Amniotic epithelial cell (primary cell): ENCODE measurements at regions not wholly inside any gene's neighbourhood (a gene's known extent, or its start where the extent isn't known, plus 50 kb on each side); places are given as distances from the start of the nearest gene placed in this dataset.
A peak's percentile ranks its signal among the peaks of the same experiment; 100 is the strongest.
"Not testable (repeated sequence)": the region's sequence is repeated elsewhere in the genome, so short reads cannot be mapped to it uniquely, and the experiment has no call there.

Experiments
- DNase-seq: peaks from one replicate; pipeline ENCODE4 v3.0.0-alpha.2; 2010; ENCODE audit warnings: low read depth

- no peak for DNase-seq
Measured at GRCh38 chr10:117457932-117458331, 82.7 kb upstream of the PDZD8 start.

- DNase-seq, result no peak
Measured at GRCh38 chr10:117457071-117457810, 82.0 kb upstream of the PDZD8 start.

GRCh38 chr10:117455346-117455745, 80.1 kb upstream of the PDZD8 start:
- no peak for DNase-seq

GRCh38 chr10:117454502-117454901, 79.3 kb upstream of the PDZD8 start:
- DNase-seq, result peak; percentile 29

GRCh38 chr10:117453484-117453883, 78.2 kb upstream of the PDZD8 start:
- not testable (repeated sequence) for DNase-seq

- DNase-seq, result no peak
Measured at GRCh38 chr10:117450940-117451339, 75.7 kb upstream of the PDZD8 start.

- no peak for DNase-seq
Measured at GRCh38 chr10:117449636-117450035, 74.4 kb upstream of the PDZD8 start.

- DNase-seq, result no peak
Measured at GRCh38 chr10:117448802-117449201, 73.6 kb upstream of the PDZD8 start.

GRCh38 chr10:117445992-117446391, 70.8 kb upstream of the PDZD8 start:
- DNase-seq, result no peak

GRCh38 chr10:117444497-117445040, 69.3 kb upstream of the PDZD8 start:
- no peak for DNase-seq

- no peak for DNase-seq
Measured at GRCh38 chr10:117443686-117444041, 68.4 kb upstream of the PDZD8 start.

- peak; percentile 43 for DNase-seq
Measured at GRCh38 chr10:117442944-117443685, 67.9 kb upstream of the PDZD8 start.

GRCh38 chr10:117442521-117442920, 67.3 kb upstream of the PDZD8 start:
- DNase-seq, result no peak

- DNase-seq, result peak; percentile 68
Measured at GRCh38 chr10:117441812-117442443, 66.7 kb upstream of the PDZD8 start.

- no peak for DNase-seq
Measured at GRCh38 chr10:117441361-117441760, 66.1 kb upstream of the PDZD8 start.

- peak; percentile 68 for DNase-seq
Measured at GRCh38 chr10:117439243-117439912, 64.1 kb upstream of the PDZD8 start.

GRCh38 chr10:117432866-117433265, 57.6 kb upstream of the PDZD8 start:
- no peak for DNase-seq

- no peak for DNase-seq
Measured at GRCh38 chr10:117431160-117431559, 55.9 kb upstream of the PDZD8 start.

GRCh38 chr10:117430535-117430934, 55.3 kb upstream of the PDZD8 start:
- DNase-seq, result not testable (repeated sequence)

GRCh38 chr10:117429643-117430265, 54.5 kb upstream of the PDZD8 start:
- DNase-seq, result no peak

- no peak for DNase-seq
Measured at GRCh38 chr10:117427356-117427755, 52.1 kb upstream of the PDZD8 start.
